ENCODE measurements at regions not wholly inside any gene's neighbourhood (a gene's known extent, or its start where the extent isn't known, plus 50 kb on each side); places are given as distances from the start of the nearest gene placed in this dataset.

DNA sequence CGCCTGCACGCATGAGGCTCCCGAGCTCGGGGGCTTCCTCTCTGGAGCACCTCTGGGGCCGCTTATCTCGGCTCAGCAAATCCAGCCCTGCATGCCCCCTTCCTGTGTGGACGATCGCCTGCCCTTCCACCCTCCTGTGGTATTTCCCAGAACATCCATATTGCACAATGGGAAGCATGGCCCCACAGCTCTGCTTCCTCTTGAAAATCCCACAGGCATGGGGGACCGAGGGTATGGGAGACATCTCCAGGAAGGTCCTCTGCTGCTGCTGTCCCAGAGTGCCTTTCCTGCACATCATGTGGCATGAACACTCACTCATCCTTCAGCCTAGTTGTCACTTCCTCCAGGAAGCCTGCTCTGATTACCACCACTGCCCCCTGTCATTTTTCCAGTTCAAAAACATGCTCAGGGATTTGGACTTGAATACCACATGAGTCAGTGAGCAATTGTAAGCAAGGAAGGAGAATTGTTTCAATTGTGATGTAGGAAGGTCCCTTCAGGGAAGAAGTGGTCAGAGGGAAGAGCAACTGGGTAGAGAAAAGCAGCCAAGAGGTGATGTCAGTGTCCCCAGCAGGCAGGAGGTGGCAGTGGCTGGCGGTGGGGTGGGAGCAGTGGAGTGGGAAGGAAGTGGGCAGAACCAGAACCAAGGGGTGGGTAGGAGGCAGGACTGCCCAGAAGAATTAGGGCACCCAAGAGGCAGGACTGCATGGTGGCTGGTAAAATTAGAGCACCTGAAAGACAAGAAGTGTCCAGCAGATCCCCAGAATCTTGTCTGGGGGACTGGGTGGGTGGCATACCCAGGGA lies 67.5 kb upstream of the ZMIZ1 start:
- TF ChIP-seq, protein P1, sequence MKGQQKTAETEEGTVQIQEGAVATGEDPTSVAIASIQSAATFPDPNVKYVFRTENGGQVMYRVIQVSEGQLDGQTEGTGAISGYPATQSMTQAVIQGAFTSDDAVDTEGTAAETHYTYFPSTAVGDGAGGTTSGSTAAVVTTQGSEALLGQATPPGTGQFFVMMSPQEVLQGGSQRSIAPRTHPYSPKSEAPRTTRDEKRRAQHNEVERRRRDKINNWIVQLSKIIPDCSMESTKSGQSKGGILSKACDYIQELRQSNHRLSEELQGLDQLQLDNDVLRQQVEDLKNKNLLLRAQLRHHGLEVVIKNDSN (IDR thresholded peaks at IDR 0.05) = no peak
- no peak for TF ChIP-seq EGR1 (IDR thresholded peaks at IDR 0.05)
- TF ChIP-seq, protein P2, sequence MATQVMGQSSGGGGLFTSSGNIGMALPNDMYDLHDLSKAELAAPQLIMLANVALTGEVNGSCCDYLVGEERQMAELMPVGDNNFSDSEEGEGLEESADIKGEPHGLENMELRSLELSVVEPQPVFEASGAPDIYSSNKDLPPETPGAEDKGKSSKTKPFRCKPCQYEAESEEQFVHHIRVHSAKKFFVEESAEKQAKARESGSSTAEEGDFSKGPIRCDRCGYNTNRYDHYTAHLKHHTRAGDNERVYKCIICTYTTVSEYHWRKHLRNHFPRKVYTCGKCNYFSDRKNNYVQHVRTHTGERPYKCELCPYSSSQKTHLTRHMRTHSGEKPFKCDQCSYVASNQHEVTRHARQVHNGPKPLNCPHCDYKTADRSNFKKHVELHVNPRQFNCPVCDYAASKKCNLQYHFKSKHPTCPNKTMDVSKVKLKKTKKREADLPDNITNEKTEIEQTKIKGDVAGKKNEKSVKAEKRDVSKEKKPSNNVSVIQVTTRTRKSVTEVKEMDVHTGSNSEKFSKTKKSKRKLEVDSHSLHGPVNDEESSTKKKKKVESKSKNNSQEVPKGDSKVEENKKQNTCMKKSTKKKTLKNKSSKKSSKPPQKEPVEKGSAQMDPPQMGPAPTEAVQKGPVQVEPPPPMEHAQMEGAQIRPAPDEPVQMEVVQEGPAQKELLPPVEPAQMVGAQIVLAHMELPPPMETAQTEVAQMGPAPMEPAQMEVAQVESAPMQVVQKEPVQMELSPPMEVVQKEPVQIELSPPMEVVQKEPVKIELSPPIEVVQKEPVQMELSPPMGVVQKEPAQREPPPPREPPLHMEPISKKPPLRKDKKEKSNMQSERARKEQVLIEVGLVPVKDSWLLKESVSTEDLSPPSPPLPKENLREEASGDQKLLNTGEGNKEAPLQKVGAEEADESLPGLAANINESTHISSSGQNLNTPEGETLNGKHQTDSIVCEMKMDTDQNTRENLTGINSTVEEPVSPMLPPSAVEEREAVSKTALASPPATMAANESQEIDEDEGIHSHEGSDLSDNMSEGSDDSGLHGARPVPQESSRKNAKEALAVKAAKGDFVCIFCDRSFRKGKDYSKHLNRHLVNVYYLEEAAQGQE (IDR thresholded peaks at IDR 0.05; ENCODE audit: low read depth) = no peak
- TF ChIP-seq RAD21 (IDR thresholded peaks at IDR 0.05; ENCODE audit: low read depth) = no peak
- TF ChIP-seq, protein P3, sequence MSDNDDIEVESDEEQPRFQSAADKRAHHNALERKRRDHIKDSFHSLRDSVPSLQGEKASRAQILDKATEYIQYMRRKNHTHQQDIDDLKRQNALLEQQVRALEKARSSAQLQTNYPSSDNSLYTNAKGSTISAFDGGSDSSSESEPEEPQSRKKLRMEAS (IDR thresholded peaks at IDR 0.05) = 0 out of 2 replicates have a peak, but pooled peaks have one; percentile 19
- no peak for TF ChIP-seq FOXM1 (IDR thresholded peaks at IDR 0.05; ENCODE audit: borderline replicate concordance, low read depth)
- no peak for TF ChIP-seq TCF12 (IDR thresholded peaks at IDR 0.05; ENCODE audit: low read depth)
- TF ChIP-seq TEAD4 (IDR thresholded peaks at IDR 0.05) = no peak
- TF ChIP-seq TAF1 (IDR thresholded peaks at IDR 0.05; ENCODE audit: low read depth) = no peak
- no peak for TF ChIP-seq EP300 (IDR thresholded peaks at IDR 0.05; ENCODE audit: borderline replicate concordance)

All from Ishikawa (cell line).